Stimulated activated CD4-positive, alpha-beta T cell treated with anti-CD3 and anti-CD28 coated beads, Interleukin-15, amount 100 ng/mL, for 48 hours (primary cell): ENCODE measurements at regions not wholly inside any gene's neighbourhood (a gene's known extent, or its start where the extent isn't known, plus 50 kb on each side); places are given as distances from the start of the nearest gene placed in this dataset.
"Not testable (repeated sequence)": the region's sequence is repeated elsewhere in the genome, so short reads cannot be mapped to it uniquely, and the experiment has no call there.

Source experiments
- DNase-seq, 2 donors: peaks; one replicate each; pipeline ENCODE4 v3.0.0-alpha.2; 2020; ENCODE audit warnings: low read depth in 2 of 2

- DNase-seq, result no peak
Measured at GRCh38 chrX:139200793-139201192, 329.7 kb upstream of the F9 start.

GRCh38 chrX:139200346-139200745, 330.2 kb upstream of the F9 start:
- no peak for DNase-seq

- DNase-seq, result no peak
Measured at GRCh38 chrX:139199933-139200332, 330.6 kb upstream of the F9 start.

- no peak for DNase-seq
Measured at GRCh38 chrX:139198936-139199335, 331.6 kb upstream of the F9 start.

GRCh38 chrX:139196890-139197289, 333.6 kb upstream of the F9 start:
- no peak for DNase-seq

GRCh38 chrX:139194571-139195280, 335.8 kb upstream of the F9 start:
- DNase-seq, result no peak

GRCh38 chrX:139192386-139192961, 338.1 kb upstream of the F9 start:
- no peak for DNase-seq

GRCh38 chrX:139191746-139192385, 338.7 kb upstream of the F9 start:
- DNase-seq, result no peak

GRCh38 chrX:139191286-139191685, 339.3 kb upstream of the F9 start:
- no peak for DNase-seq

GRCh38 chrX:139187738-139188137, 342.8 kb upstream of the F9 start:
- DNase-seq, result no peak

- no peak for DNase-seq
Measured at GRCh38 chrX:139186991-139187390, 343.5 kb upstream of the F9 start.

- DNase-seq, result no peak
Measured at GRCh38 chrX:139179592-139179991, 350.9 kb upstream of the F9 start.

GRCh38 chrX:139178980-139179379, 351.6 kb upstream of the F9 start:
- DNase-seq, result no peak

GRCh38 chrX:139172731-139173130, 357.8 kb upstream of the F9 start:
- DNase-seq, result no peak

- DNase-seq, result no peak
Measured at GRCh38 chrX:139170526-139171173, 359.9 kb upstream of the F9 start.

GRCh38 chrX:139167282-139167681, 363.3 kb upstream of the F9 start:
- no peak for DNase-seq

GRCh38 chrX:139158256-139158655, 372.3 kb upstream of the F9 start:
- DNase-seq, result no peak

- DNase-seq, result no peak
Measured at GRCh38 chrX:139156356-139156755, 374.2 kb upstream of the F9 start.

- DNase-seq, result not testable (repeated sequence)
Measured at GRCh38 chrX:139146625-139147024, 383.9 kb upstream of the F9 start.

- DNase-seq, result no peak
Measured at GRCh38 chrX:139141370-139141769, 389.2 kb upstream of the F9 start.

GRCh38 chrX:139134316-139134715, 396.2 kb upstream of the F9 start:
- DNase-seq, result no peak

- DNase-seq, result peak in 1 of 2 donors; percentile 2
Measured at GRCh38 chrX:139126493-139126892, 404.0 kb upstream of the F9 start.

GRCh38 chrX:139125916-139126315, 404.6 kb upstream of the F9 start:
- DNase-seq, result no peak
